Omental fat pad (tissue), 3 donors: ENCODE measurements at regions not wholly inside any gene's neighbourhood (a gene's known extent, or its start where the extent isn't known, plus 50 kb on each side); places are given as distances from the start of the nearest gene placed in this dataset.

Experiments used
- ATAC-seq: fragments of 150-250 bp; one replicate; pipeline ENCODE4 v1.9.1; 2016; ENCODE audit warnings: mild to moderate bottlenecking, moderate library complexity; ENCODE audit not compliant: low FRiP score
- DNase-seq: peaks from one replicate; pipeline ENCODE4 v3.0.0-alpha.2; 2019; ENCODE audit warnings: low spot score
- TF ChIP-seq, protein P1 (sequence below), 3 donors: fragments of 450-650 bp; IDR thresholded peaks; one replicate each; pipeline ENCODE4 v1.5.1; 2016 to 2017; ENCODE audit warnings: antibody characterized with exemption in 3 of 3, mild to moderate bottlenecking in 3 of 3, moderate library complexity in 2 of 3

DNA sequence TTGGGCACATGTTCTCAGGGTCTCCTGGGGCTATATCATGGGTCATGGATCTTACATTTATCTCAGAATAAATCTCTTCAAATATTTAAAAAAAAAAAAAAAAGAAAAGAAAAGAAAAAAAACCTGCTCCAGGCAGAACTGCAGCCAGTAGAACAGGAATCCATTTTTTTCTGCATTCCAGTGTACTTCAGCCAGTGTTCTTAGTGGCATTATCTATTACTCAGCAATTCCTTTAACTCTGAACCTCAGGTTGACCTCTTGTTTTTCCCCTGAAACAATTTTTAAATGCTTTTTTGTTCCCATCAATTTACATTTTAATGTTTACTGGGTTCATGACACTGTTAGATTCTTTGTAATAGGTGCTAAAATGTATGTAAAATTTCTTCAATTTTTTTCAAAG, 66.7 kb upstream of the STXBP6 start:
- no peak for DNase-seq
- TF ChIP-seq, protein P1, sequence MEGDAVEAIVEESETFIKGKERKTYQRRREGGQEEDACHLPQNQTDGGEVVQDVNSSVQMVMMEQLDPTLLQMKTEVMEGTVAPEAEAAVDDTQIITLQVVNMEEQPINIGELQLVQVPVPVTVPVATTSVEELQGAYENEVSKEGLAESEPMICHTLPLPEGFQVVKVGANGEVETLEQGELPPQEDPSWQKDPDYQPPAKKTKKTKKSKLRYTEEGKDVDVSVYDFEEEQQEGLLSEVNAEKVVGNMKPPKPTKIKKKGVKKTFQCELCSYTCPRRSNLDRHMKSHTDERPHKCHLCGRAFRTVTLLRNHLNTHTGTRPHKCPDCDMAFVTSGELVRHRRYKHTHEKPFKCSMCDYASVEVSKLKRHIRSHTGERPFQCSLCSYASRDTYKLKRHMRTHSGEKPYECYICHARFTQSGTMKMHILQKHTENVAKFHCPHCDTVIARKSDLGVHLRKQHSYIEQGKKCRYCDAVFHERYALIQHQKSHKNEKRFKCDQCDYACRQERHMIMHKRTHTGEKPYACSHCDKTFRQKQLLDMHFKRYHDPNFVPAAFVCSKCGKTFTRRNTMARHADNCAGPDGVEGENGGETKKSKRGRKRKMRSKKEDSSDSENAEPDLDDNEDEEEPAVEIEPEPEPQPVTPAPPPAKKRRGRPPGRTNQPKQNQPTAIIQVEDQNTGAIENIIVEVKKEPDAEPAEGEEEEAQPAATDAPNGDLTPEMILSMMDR (IDR thresholded peaks at IDR 0.05) = no peak
- ATAC-seq = no peak

DNA sequence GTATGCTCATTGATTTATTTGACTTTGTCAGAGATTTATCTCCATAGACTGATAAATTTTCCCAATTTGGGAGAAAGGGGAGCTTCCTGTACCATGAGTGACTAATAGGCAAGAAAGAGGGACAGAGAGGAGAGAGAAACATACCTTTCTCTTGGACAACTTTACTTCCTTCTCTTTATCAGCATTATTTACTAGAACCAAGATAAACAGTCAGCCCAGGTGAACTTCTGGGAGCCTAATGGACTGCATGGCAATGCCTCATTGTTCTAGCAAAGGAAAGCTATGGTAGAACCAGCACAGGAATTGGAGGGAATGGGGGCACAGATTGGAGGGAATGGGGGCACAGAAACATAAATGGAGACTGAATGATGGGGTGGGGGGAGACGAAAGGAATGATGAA, 63.4 kb upstream of the STXBP6 start:
- DNase-seq (no peak), ATAC-seq (no peak)
- TF ChIP-seq, protein P1 (IDR thresholded peaks at IDR 0.05) = no peak

DNA sequence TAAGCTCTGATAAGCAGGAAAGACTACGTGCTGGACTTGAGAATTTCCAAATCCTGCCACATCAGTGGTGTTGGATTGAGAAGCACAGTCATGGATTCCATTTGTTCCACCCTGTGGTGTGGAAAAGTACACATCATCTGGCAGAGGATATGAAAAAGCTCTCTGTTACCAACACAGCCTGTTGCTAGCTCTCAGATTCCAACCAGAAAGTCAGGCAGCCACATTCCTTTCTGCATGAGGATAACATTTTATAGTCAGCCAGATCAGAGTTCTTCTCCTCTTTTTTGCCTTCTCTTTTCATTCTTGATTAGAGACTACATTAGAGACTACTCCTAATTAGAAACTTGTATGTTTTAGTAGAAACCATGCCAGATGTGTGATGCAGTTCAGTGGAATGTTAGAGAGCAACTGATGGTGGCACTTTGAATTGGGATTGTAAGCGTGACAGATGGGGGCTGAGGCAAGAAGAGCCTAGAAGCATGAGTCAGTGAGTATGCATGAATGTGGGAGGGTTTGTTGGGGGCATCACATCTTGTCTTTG, 61.2 kb upstream of the STXBP6 start:
- ATAC-seq = peak; percentile 97
- no peak for DNase-seq
- TF ChIP-seq, protein P1 (IDR thresholded peaks at IDR 0.05) = no peak

DNA sequence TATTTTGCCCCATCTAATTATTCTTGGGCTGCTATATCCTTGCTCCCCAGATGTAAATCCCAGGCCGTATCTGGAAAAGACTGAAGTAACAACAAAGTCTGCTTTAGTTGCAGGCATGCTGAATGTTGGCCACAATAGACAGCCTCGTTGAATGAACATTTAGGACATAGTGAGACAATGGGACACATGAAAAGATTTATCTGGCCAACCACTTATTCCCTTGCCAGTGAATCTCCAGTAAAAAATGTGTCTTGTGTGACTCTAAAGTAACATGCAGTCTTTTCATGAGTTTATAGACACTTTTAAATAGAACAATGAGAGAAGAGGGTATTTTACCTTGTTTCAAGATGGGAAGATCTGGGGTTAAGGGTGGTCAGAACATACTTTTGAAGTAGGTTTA, 60.2 kb upstream of the STXBP6 start:
- no peak for ATAC-seq
- TF ChIP-seq, protein P1 (IDR thresholded peaks at IDR 0.05) = no peak
- no peak for DNase-seq

DNA sequence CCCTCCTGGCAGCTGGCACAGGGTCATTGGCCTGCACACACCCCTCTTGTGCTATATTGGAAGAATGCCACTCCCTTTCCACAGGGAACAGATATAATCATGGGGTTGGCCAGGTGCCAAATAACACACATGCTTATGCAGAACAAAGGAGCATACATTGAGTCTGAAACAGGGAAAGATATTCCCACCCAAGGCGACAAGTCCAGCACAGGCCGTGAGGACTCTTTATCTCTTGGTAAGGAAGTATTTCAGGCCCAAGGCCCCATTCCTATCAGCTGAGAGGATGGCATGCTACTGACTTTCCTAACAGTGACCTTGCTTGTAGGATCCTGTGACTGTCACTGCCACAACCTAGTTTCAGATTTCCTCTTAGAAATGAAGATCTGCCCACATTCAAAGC, 59.0 kb upstream of the STXBP6 start:
- ATAC-seq (no peak), DNase-seq (no peak)
- TF ChIP-seq, protein P1 (IDR thresholded peaks at IDR 0.05) = no peak

DNA sequence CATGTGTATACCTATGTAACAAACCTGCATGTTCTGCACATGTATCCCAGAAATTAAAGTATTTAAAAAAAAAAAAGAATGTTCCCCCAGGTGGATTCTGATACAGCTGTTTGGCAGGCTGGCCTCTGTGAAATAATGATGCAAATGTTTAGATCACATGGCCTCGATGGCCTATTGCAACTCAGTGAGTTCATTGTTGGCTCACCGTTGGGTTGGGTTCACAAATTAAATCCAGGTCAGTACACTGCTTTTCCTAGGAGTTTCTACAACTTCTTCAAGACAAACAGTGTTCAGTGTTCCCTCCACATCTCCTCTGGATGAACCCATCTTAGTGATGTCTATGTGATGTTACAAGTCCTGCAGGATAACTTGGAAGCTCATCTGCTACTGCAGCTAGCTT, 58.3 kb upstream of the STXBP6 start:
- DNase-seq (no peak), ATAC-seq (no peak)
- TF ChIP-seq, protein P1 (IDR thresholded peaks at IDR 0.05) = no peak

DNA sequence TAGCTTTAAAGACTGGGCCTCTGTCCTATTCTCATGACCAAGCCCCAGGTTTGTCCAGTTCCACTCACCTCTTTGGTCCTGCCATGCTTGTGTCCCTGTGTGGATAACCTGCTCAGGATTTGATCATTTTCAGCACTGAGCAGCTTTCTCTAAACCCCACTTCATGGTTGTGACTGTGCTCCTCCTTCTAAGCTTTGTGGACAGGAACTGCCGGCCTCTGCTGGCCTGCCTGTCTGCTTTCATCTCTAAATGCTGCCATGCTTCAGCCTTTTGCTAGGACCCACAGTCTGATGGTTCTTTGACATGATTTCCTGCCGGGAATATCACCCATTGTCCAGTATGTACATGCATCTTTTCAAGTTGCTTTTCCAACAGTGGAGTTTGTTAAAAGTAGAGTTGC, 53.9 kb upstream of the STXBP6 start:
- DNase-seq (no peak), ATAC-seq (no peak)
- TF ChIP-seq, protein P1 (IDR thresholded peaks at IDR 0.05) = no peak
